Osteoblast (primary cell): ENCODE measurements at regions not wholly inside any gene's neighbourhood (a gene's known extent, or its start where the extent isn't known, plus 50 kb on each side); places are given as distances from the start of the nearest gene placed in this dataset.

Experiments
- DNase-seq: peaks from one replicate; pipeline ENCODE4 v3.0.0; 2011; ENCODE audit warnings: low spot score, mixed read lengths; ENCODE audit not compliant: insufficient read length; ENCODE audit errors: missing footprints
- H2AFZ ChIP-seq: 2 replicates; pipeline ENCODE4 v1.6.0; 2011; ENCODE audit warnings: mild to moderate bottlenecking, low read length
- H3K27ac ChIP-seq: 2 replicates; pipeline ENCODE4 v1.5.1; 2011; ENCODE audit warnings: mild to moderate bottlenecking, low read depth, low read length, moderate library complexity
- H3K27me3 ChIP-seq: 2 replicates; pipeline ENCODE4 v1.6.0; 2012; ENCODE audit warnings: mild to moderate bottlenecking, control low read depth, inconsistent platforms, low read length, moderate library complexity; ENCODE audit not compliant: insufficient read depth
- H3K36me3 ChIP-seq: 2 replicates; pipeline ENCODE4 v1.5.1; 2011; ENCODE audit warnings: mild to moderate bottlenecking, low read length, control low read depth, moderate library complexity; ENCODE audit not compliant: insufficient read depth
- H3K4me1 ChIP-seq: 2 replicates; pipeline ENCODE4 v1.5.1; 2011; ENCODE audit warnings: mild to moderate bottlenecking, low read length, control low read depth, moderate library complexity; ENCODE audit not compliant: insufficient read depth
- H3K4me2 ChIP-seq: 2 replicates; pipeline ENCODE4 v1.6.0; 2011; ENCODE audit warnings: mild to moderate bottlenecking, low read length; ENCODE audit not compliant: insufficient read depth
- H3K4me3 ChIP-seq: fragments of 200-600 bp; sonication (generic); 3 replicates; pipeline ENCODE4 v1.5.1; 2012; ENCODE audit warnings: mild to moderate bottlenecking, low read length, inconsistent platforms; ENCODE audit not compliant: insufficient read depth
- H3K79me2 ChIP-seq: 2 replicates; pipeline ENCODE4 v1.6.0; 2012; ENCODE audit warnings: mild to moderate bottlenecking, low read length, control low read depth, inconsistent platforms; ENCODE audit not compliant: insufficient read depth
- H3K9me3 ChIP-seq: 2 replicates; pipeline ENCODE4 v1.5.1; 2011; ENCODE audit warnings: low read depth, low read length, control low read depth
- H4K20me1 ChIP-seq: 2 replicates; pipeline ENCODE4 v1.6.0; 2012; ENCODE audit warnings: mild to moderate bottlenecking, low read length, control low read depth; ENCODE audit not compliant: insufficient read depth
- TF ChIP-seq, protein P1 (sequence below): IDR thresholded peaks from 2 replicates; pipeline ENCODE4 v1.5.1; 2011; ENCODE audit warnings: mild to moderate bottlenecking, low read depth, low read length, moderate library complexity; ENCODE audit errors: extremely low read depth

GRCh38 chr20:24381886-24382285, 87.5 kb upstream of the SYNDIG1 start:
- no peak for DNase-seq

GRCh38 chr20:24379484-24379927, 89.9 kb upstream of the SYNDIG1 start:
- Histone ChIP-seq H3K4me3 (no peak overlapping the region), H4K20me1 (no peaks in the 10 kb centered on the region), H3K36me3 (no peaks in the 10 kb centered on the region), H3K4me1 (peaks cover 7% of the 10 kb centered on the region), H3K4me2 (peak overlapping the region; percentile 7), H3K27me3 (no peaks in the 10 kb centered on the region), H3K9me3 (no peaks in the 10 kb centered on the region), H3K27ac (no peak overlapping the region), H3K79me2 (no peaks in the 10 kb centered on the region), H2AFZ (no peak overlapping the region)
- no peak for DNase-seq
- TF ChIP-seq, protein P1, sequence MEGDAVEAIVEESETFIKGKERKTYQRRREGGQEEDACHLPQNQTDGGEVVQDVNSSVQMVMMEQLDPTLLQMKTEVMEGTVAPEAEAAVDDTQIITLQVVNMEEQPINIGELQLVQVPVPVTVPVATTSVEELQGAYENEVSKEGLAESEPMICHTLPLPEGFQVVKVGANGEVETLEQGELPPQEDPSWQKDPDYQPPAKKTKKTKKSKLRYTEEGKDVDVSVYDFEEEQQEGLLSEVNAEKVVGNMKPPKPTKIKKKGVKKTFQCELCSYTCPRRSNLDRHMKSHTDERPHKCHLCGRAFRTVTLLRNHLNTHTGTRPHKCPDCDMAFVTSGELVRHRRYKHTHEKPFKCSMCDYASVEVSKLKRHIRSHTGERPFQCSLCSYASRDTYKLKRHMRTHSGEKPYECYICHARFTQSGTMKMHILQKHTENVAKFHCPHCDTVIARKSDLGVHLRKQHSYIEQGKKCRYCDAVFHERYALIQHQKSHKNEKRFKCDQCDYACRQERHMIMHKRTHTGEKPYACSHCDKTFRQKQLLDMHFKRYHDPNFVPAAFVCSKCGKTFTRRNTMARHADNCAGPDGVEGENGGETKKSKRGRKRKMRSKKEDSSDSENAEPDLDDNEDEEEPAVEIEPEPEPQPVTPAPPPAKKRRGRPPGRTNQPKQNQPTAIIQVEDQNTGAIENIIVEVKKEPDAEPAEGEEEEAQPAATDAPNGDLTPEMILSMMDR, result no peak

More at GRCh38 chr20:24381886-24382285, 87.5 kb upstream of the SYNDIG1 start:
- no peaks in the 10 kb centered on the region for H4K20me1 ChIP-seq
- no peak overlapping the region for H2AFZ ChIP-seq
- no peak overlapping the region for H3K27ac ChIP-seq
- H3K27me3 ChIP-seq, result no peaks in the 10 kb centered on the region
- TF ChIP-seq, protein P1, result no peak
- H3K4me3 ChIP-seq, result no peak overlapping the region
- peaks cover 7% of the 10 kb centered on the region for H3K4me1 ChIP-seq
- H3K9me3 ChIP-seq, result no peaks in the 10 kb centered on the region
- no peaks in the 10 kb centered on the region for H3K36me3 ChIP-seq
- no peak overlapping the region for H3K4me2 ChIP-seq
- no peaks in the 10 kb centered on the region for H3K79me2 ChIP-seq

DNA sequence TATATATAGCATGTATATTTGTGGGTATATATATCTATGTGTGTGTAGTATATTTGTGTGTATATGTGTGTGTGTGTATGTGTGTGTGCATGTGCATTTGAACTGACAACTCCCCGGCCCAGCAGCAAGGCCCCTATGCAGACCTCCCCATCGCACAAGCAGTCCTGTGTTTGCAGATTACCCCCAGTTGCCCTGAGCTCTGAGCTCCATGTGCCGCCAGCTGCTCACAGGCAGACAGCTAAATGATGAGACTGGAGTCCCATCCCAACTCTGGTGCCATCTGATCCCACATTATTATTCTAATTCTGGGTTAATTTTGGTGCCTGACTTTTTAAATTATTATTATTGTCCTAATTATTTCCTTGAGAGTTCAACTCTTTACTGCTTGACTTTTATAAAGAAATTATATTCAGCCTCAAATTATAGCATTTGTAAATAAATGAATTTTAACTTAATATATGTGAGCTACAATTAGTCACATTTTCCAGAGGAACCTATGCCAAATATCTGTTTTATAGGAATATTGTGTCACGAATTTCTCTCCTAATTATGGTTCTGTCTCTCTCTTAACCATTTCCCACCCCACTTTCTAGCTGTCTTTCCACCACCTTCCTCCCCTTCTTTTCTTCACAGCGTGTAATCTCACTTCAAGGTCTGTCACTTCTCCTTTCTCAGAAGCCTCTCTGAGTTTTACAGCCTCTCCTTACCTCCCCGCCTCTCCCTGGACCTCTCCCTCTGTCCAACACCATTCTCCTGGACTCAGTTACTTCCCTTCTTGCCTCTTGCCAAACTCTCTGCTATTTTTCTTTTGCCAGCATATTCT, 90.6 kb upstream of the SYNDIG1 start:
- peak overlapping the region; percentile 7 for H3K4me2 ChIP-seq
- H4K20me1 ChIP-seq, result no peaks in the 10 kb centered on the region
- H2AFZ ChIP-seq, result no peak overlapping the region
- H3K27me3 ChIP-seq, result no peaks in the 10 kb centered on the region
- TF ChIP-seq, protein P1, result no peak
- no peak for DNase-seq
- no peaks in the 10 kb centered on the region for H3K79me2 ChIP-seq
- H3K4me3 ChIP-seq, result no peak overlapping the region
- no peaks in the 10 kb centered on the region for H3K36me3 ChIP-seq
- H3K27ac ChIP-seq, result no peak overlapping the region
- H3K4me1 ChIP-seq, result peaks cover 7% of the 10 kb centered on the region
- H3K9me3 ChIP-seq, result no peaks in the 10 kb centered on the region

- Histone ChIP-seq H3K4me3 (no peak overlapping the region), H3K9me3 (no peaks in the 10 kb centered on the region), H3K27me3 (no peaks in the 10 kb centered on the region), H3K79me2 (no peaks in the 10 kb centered on the region), H3K27ac (no peak overlapping the region), H3K36me3 (no peaks in the 10 kb centered on the region), H3K4me2 (no peak overlapping the region), H2AFZ (no peak overlapping the region), H4K20me1 (no peaks in the 10 kb centered on the region), H3K4me1 (peaks cover 7% of the 10 kb centered on the region)
- no peak for DNase-seq
- TF ChIP-seq, protein P1, result no peak
Measured at GRCh38 chr20:24376311-24377099, 92.9 kb upstream of the SYNDIG1 start.
